NB4 (cell line): ENCODE measurements at regions not wholly inside any gene's neighbourhood (a gene's known extent, or its start where the extent isn't known, plus 50 kb on each side); places are given as distances from the start of the nearest gene placed in this dataset.

Experiments
- DNase-seq: peaks from one replicate; pipeline ENCODE4 v3.0.0; 2010; ENCODE audit warnings: low read depth
- H3K4me3 ChIP-seq: one replicate; pipeline ENCODE4 v1.5.1; 2011; ENCODE audit warnings: mild to moderate bottlenecking, low read depth, low read length, moderate library complexity
- MAX ChIP-seq: IDR thresholded peaks from 2 replicates; pipeline ENCODE4 v1.6.1; 2011; ENCODE audit warnings: low read depth, low read length
- MYC ChIP-seq: IDR thresholded peaks from 2 replicates; pipeline ENCODE4 v1.6.1; 2011; ENCODE audit warnings: low read depth, low read length
- POLR2A ChIP-seq: IDR thresholded peaks from 2 replicates; pipeline ENCODE4 v1.6.1; 2011; ENCODE audit warnings: mild to moderate bottlenecking; ENCODE audit not compliant: insufficient read length; ENCODE audit errors: extremely low read depth
- TF ChIP-seq, protein P1 (sequence below): IDR thresholded peaks from one replicate; pipeline ENCODE4 v1.5.1; 2012; ENCODE audit warnings: low read depth, low read length

DNA sequence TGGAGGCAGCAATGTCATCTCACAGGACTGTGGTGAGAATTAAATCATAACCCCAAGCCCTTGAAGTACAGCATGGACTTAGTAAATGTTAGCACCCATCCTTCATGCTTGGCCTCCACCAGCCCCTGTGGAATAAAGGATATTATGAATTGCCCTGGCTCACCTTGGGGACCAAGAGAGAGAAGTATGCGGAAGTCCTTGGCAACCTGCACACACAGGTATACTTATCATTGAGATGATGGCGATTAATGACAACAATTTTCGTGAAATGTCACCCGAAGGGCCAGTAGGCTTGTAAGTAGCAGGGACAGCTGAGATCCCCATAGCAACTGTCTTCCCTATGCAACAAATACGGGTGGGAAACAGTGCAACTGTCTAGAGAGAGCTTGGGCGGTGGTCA lies 102.0 kb downstream of the FAM43A start:
- TF ChIP-seq MYC (no peak), MAX (no peak), POLR2A (no peak)
- TF ChIP-seq, protein P1, sequence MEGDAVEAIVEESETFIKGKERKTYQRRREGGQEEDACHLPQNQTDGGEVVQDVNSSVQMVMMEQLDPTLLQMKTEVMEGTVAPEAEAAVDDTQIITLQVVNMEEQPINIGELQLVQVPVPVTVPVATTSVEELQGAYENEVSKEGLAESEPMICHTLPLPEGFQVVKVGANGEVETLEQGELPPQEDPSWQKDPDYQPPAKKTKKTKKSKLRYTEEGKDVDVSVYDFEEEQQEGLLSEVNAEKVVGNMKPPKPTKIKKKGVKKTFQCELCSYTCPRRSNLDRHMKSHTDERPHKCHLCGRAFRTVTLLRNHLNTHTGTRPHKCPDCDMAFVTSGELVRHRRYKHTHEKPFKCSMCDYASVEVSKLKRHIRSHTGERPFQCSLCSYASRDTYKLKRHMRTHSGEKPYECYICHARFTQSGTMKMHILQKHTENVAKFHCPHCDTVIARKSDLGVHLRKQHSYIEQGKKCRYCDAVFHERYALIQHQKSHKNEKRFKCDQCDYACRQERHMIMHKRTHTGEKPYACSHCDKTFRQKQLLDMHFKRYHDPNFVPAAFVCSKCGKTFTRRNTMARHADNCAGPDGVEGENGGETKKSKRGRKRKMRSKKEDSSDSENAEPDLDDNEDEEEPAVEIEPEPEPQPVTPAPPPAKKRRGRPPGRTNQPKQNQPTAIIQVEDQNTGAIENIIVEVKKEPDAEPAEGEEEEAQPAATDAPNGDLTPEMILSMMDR = no peak
- DNase-seq = no peak

DNA sequence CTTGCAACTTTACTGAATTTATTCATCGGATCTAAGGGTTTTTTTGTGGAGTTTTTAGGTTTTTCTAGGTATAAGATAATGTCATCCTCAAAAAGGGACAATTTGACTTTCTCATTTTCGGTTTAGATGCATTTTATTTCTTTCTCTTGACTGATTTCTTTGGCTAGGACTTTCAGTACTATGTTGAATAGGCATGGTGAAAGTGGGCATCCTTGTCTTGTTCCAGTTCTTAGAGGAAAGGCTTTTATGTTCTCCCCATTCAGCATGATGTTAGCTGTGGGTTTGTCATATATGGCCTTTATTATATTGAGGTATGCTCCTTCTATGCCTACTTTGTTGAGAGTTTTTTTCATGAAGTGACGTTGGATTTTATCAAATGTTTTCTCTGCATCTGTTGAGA lies 106.7 kb downstream of the FAM43A start:
- TF ChIP-seq POLR2A (no peak), MAX (no peak), MYC (no peak)
- TF ChIP-seq, protein P1 = no peak
- H3K4me3 ChIP-seq = no peak overlapping the region
- no peak for DNase-seq

More for the DNA sequence above, 102.0 kb downstream of the FAM43A start:
- H3K4me3 ChIP-seq = no peak overlapping the region

DNA sequence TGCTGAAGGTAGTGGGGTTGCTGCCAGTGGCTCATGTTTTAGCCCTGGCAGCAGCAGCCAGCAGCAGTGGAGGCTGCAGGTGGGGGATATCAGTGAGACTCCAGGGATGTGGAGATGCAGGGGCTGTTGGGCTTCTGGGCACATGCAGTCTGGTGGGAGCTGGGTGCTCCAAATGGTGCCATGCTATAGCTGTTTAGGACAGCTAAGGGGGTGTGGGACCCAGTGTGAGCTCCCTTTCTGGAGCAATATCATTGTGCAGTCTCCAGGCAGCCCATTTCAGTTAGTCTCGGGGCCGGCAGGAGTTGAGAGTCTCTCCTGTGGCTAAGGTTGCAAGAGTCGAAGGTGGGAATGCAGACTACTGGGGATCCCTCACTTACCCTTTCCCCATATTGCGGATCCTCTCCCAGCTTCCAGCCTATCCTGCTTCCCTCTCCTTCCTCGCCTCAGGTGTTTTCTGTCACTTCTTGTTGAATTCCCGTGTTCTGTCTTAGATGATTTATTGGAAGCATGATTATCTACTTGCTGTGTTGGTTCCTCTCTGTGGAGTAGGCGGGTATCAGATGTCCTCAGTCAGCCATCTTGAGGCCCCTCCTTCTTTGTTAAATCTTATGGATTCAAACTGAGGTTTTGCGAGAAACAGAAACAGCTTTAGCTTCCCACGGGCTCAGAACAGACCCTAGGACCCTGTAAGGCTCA lies 112.0 kb downstream of the FAM43A start:
- no peak for DNase-seq
- TF ChIP-seq POLR2A (no peak), MAX (no peak), MYC (no peak)
- TF ChIP-seq, protein P1 = no peak

GRCh38 chr3:194798486-194798885 lies 112.8 kb downstream of the FAM43A start:
- H3K4me3 ChIP-seq = no peak overlapping the region
- no peak for TF ChIP-seq MAX
- TF ChIP-seq, protein P1 = no peak
- no peak for TF ChIP-seq MYC
- no peak for TF ChIP-seq POLR2A
- DNase-seq = no peak

More for the DNA sequence above, 112.0 kb downstream of the FAM43A start:
- no peak overlapping the region for H3K4me3 ChIP-seq

DNA sequence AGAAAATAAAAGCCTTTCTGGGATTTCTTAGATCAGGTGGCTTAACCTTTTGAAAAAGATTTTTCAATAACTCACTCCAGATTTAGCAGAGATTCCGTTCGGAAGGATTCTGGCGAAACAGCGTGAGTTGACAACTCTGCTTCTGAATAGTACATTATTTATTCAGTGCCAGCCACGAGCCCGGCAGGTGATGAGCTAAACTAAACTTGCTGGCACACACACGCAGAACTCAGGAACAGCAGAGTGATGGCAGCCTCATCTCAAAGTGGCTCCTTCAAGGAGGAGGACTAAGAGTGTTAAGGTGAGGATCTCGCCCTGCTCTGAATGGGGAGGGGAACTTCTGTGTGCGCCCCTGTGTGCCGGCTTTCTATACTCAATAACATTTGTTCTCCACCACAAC lies 114.3 kb downstream of the FAM43A start:
- no peak for DNase-seq
- TF ChIP-seq, protein P1 = no peak
- no peak for TF ChIP-seq MYC
- no peak for TF ChIP-seq POLR2A
- TF ChIP-seq MAX = no peak
- no peak overlapping the region for H3K4me3 ChIP-seq
